Neural cell (in vitro differentiated cells): ENCODE measurements at regions not wholly inside any gene's neighbourhood (a gene's known extent, or its start where the extent isn't known, plus 50 kb on each side); places are given as distances from the start of the nearest gene placed in this dataset.

Experiments used
- H2AFZ ChIP-seq: fragments of 200-600, 300-800 bp; sonication (generic), shearing (Covaris generic); 2 replicates; pipeline ENCODE4 v1.6.0; 2014; ENCODE audit warnings: low read depth, mild to moderate bottlenecking, antibody characterized with exemption, low read length, moderate library complexity
- H3F3A ChIP-seq: fragments of 200-600 bp; shearing (Covaris generic); 2 replicates; pipeline ENCODE4 v1.6.1; 2016; ENCODE audit warnings: mild to moderate bottlenecking, moderate library complexity, mixed read lengths, antibody characterized with exemption, low read length; ENCODE audit not compliant: insufficient read depth, poor library complexity, severe bottlenecking
- H3K27ac ChIP-seq: fragments of 200-600, 300-800 bp; sonication (generic), shearing (Covaris generic); 2 replicates; pipeline ENCODE4 v1.5.1; 2014; ENCODE audit warnings: mild to moderate bottlenecking, low read length, moderate library complexity
- H3K27me3 ChIP-seq: fragments of 300-800, 200-600 bp; sonication (generic), shearing (Covaris generic); 2 replicates; pipeline ENCODE4 v1.6.0; 2014; ENCODE audit warnings: mild to moderate bottlenecking, low read depth, low read length, moderate library complexity; ENCODE audit not compliant: insufficient read depth
- H3K36me3 ChIP-seq: fragments of 300-800, 200-600 bp; sonication (generic), shearing (Covaris generic); 2 replicates; pipeline ENCODE4 v1.5.1; 2014; ENCODE audit warnings: mild to moderate bottlenecking, antibody characterized with exemption, low read length, moderate library complexity; ENCODE audit not compliant: insufficient read depth
- H3K4me2 ChIP-seq: fragments of 300-800, 200-600 bp; sonication (generic), shearing (Covaris generic); 2 replicates; pipeline ENCODE4 v1.6.0; 2014; ENCODE audit warnings: mild to moderate bottlenecking, low read length
- H3K4me3 ChIP-seq: fragments of 300-800, 200-600 bp; sonication (generic), shearing (Covaris generic); 2 replicates; pipeline ENCODE4 v1.5.1; 2014; ENCODE audit warnings: mild to moderate bottlenecking, low read length, moderate library complexity
- H3K79me2 ChIP-seq: fragments of 200-600 bp; shearing (Covaris generic); replicated peaks from 2 replicates; pipeline ENCODE4 v1.6.0; 2014; ENCODE audit warnings: mild to moderate bottlenecking, low read length, moderate library complexity; ENCODE audit not compliant: insufficient read depth
- H3K9ac ChIP-seq: fragments of 300-800, 200-600 bp; sonication (generic), shearing (Covaris generic); 2 replicates; pipeline ENCODE4 v1.6.1; 2016; ENCODE audit warnings: mild to moderate bottlenecking, low read length, mixed read lengths
- H3K9me2 ChIP-seq: fragments of 200-600 bp; shearing (Covaris generic); 2 replicates; pipeline ENCODE4 v1.6.1; 2016; ENCODE audit warnings: mild to moderate bottlenecking, low read length, mixed read lengths; ENCODE audit not compliant: insufficient read depth
- H3K9me3 ChIP-seq: fragments of 200-600, 300-800 bp; sonication (generic), shearing (Covaris generic); 2 replicates; pipeline ENCODE4 v1.6.1; 2016; ENCODE audit warnings: mild to moderate bottlenecking, mixed run types, low read length, moderate library complexity, mixed read lengths
- H4K20me1 ChIP-seq: fragments of 200-600 bp; shearing (Covaris generic); 2 replicates; pipeline ENCODE4 v1.6.1; 2016; ENCODE audit warnings: mild to moderate bottlenecking, mixed run types; ENCODE audit not compliant: insufficient read depth
- EP300 ChIP-seq: fragments of 450-650 bp; conservative IDR thresholded peaks from 2 replicates; pipeline ENCODE4 v1.6.1; 2014; ENCODE audit warnings: antibody characterized with exemption, mild to moderate bottlenecking, moderate library complexity; ENCODE audit not compliant: poor library complexity, severe bottlenecking
- EZH2 ChIP-seq: fragments of 200-600, 300-800 bp; shearing (Covaris generic), sonication (generic); IDR thresholded peaks from 2 replicates; pipeline ENCODE4 v1.6.1; 2014; ENCODE audit warnings: antibody characterized with exemption, low read length, borderline replicate concordance, mild to moderate bottlenecking; ENCODE audit not compliant: insufficient read depth, poor library complexity, severe bottlenecking
- MXI1 ChIP-seq: fragments of 450-650 bp; conservative IDR thresholded peaks from 2 replicates; pipeline ENCODE4 v1.6.1; 2014; ENCODE audit warnings: antibody characterized with exemption, mild to moderate bottlenecking; ENCODE audit not compliant: poor library complexity, severe bottlenecking
- POLR2AphosphoS5 ChIP-seq: IDR thresholded peaks from 2 replicates; pipeline ENCODE4 v1.6.1; 2012
- RAD21 ChIP-seq: fragments of 450-650 bp; conservative IDR thresholded peaks from 2 replicates; pipeline ENCODE4 v1.6.1; 2014; ENCODE audit warnings: antibody characterized with exemption, mild to moderate bottlenecking, moderate library complexity
- SMC3 ChIP-seq: fragments of 450-650 bp; conservative IDR thresholded peaks from 2 replicates; pipeline ENCODE4 v1.6.1; 2014; ENCODE audit warnings: antibody characterized with exemption, mild to moderate bottlenecking, moderate library complexity; ENCODE audit not compliant: poor library complexity
- TAF1 ChIP-seq: IDR thresholded peaks from 2 replicates; pipeline ENCODE4 v1.6.1; 2012; ENCODE audit warnings: low read depth
- TF ChIP-seq, protein P1 (sequence below): IDR thresholded peaks from 2 replicates; pipeline ENCODE4 v1.6.1; 2012; ENCODE audit warnings: borderline replicate concordance
- TF ChIP-seq, protein P2 (sequence below): fragments of 450-650 bp; IDR thresholded peaks from 2 replicates; pipeline ENCODE4 v1.5.1; 2014; ENCODE audit warnings: antibody characterized with exemption, mild to moderate bottlenecking, moderate library complexity; ENCODE audit not compliant: poor library complexity, severe bottlenecking

DNA sequence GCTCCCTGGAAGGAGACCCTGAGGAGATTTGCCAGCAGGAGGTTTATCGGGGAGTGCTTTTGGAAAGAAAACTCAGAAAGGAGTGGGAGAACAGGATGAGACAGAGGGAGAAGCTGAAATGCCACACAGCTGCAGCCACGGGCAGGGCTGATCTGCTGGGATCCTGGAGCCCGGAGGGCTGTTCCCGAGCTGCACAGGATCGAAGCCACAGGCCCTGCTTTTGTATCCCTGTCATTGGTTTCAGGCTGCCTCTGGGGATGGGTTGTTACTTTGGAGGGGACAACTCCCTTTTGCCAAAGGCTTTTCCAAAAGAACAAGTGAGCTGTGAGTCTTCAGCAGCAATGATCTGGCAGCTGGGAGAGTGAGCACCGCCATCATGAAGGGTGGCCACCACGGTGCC is 152.5 kb upstream of the PTCH1 start:
- no peak for TF ChIP-seq SMC3
- TF ChIP-seq, protein P1, sequence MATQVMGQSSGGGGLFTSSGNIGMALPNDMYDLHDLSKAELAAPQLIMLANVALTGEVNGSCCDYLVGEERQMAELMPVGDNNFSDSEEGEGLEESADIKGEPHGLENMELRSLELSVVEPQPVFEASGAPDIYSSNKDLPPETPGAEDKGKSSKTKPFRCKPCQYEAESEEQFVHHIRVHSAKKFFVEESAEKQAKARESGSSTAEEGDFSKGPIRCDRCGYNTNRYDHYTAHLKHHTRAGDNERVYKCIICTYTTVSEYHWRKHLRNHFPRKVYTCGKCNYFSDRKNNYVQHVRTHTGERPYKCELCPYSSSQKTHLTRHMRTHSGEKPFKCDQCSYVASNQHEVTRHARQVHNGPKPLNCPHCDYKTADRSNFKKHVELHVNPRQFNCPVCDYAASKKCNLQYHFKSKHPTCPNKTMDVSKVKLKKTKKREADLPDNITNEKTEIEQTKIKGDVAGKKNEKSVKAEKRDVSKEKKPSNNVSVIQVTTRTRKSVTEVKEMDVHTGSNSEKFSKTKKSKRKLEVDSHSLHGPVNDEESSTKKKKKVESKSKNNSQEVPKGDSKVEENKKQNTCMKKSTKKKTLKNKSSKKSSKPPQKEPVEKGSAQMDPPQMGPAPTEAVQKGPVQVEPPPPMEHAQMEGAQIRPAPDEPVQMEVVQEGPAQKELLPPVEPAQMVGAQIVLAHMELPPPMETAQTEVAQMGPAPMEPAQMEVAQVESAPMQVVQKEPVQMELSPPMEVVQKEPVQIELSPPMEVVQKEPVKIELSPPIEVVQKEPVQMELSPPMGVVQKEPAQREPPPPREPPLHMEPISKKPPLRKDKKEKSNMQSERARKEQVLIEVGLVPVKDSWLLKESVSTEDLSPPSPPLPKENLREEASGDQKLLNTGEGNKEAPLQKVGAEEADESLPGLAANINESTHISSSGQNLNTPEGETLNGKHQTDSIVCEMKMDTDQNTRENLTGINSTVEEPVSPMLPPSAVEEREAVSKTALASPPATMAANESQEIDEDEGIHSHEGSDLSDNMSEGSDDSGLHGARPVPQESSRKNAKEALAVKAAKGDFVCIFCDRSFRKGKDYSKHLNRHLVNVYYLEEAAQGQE: no peak
- TF ChIP-seq EP300: no peak
- no peak for TF ChIP-seq MXI1
- no peak for TF ChIP-seq RAD21
- H2AFZ ChIP-seq: no peak overlapping the region
- H3K79me2 ChIP-seq: no peaks in the 10 kb centered on the region

DNA sequence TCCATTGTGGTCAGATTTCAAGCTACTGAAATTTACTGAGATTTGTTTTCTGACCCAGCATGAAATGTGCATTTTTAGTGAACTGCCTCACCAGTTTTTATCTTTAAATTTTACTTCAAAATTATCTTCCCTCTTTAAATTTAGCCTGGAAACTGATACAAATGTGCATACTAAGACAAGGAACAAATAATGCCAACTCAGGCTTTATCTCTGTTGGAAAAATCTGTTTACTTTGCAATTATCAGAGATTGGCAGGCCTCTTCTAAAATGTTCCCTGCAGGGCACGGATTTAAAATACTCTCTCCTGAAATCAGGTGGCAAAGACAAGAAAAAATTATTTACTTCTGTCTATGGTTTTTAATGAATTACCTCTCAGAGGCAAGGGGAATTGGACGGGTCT is 151.0 kb upstream of the PTCH1 start:
- no peaks in the 10 kb centered on the region for H3K27me3 ChIP-seq
- no peak overlapping the region for H3K9ac ChIP-seq
- no peaks in the 10 kb centered on the region for H3F3A ChIP-seq
- H3K9me3 ChIP-seq: no peaks in the 10 kb centered on the region
- no peak overlapping the region for H3K4me3 ChIP-seq
- no peak overlapping the region for H3K27ac ChIP-seq
- no peaks in the 10 kb centered on the region for H3K36me3 ChIP-seq
- no peak overlapping the region for H2AFZ ChIP-seq
- H3K9me2 ChIP-seq: no peaks in the 10 kb centered on the region
- H3K4me2 ChIP-seq: no peak overlapping the region
- H3K79me2 ChIP-seq: no peaks in the 10 kb centered on the region
- no peaks in the 10 kb centered on the region for H4K20me1 ChIP-seq
- TF ChIP-seq RAD21 (no peak), SMC3 (no peak), EZH2 (no peak), EP300 (no peak), MXI1 (no peak), TAF1 (no peak), POLR2AphosphoS5 (no peak)
- TF ChIP-seq, protein P2, sequence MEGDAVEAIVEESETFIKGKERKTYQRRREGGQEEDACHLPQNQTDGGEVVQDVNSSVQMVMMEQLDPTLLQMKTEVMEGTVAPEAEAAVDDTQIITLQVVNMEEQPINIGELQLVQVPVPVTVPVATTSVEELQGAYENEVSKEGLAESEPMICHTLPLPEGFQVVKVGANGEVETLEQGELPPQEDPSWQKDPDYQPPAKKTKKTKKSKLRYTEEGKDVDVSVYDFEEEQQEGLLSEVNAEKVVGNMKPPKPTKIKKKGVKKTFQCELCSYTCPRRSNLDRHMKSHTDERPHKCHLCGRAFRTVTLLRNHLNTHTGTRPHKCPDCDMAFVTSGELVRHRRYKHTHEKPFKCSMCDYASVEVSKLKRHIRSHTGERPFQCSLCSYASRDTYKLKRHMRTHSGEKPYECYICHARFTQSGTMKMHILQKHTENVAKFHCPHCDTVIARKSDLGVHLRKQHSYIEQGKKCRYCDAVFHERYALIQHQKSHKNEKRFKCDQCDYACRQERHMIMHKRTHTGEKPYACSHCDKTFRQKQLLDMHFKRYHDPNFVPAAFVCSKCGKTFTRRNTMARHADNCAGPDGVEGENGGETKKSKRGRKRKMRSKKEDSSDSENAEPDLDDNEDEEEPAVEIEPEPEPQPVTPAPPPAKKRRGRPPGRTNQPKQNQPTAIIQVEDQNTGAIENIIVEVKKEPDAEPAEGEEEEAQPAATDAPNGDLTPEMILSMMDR: no peak
- TF ChIP-seq, protein P1: no peak

More for the DNA sequence above, 152.5 kb upstream of the PTCH1 start:
- Histone ChIP-seq H3K36me3 (no peaks in the 10 kb centered on the region), H3K4me2 (no peak overlapping the region), H3K9ac (no peak overlapping the region), H3F3A (no peaks in the 10 kb centered on the region), H3K27ac (no peak overlapping the region), H3K9me3 (no peaks in the 10 kb centered on the region), H3K4me3 (no peak overlapping the region), H4K20me1 (no peaks in the 10 kb centered on the region), H3K27me3 (no peaks in the 10 kb centered on the region), H3K9me2 (no peaks in the 10 kb centered on the region)
